ENCODE measurements at regions not wholly inside any gene's neighbourhood (a gene's known extent, or its start where the extent isn't known, plus 50 kb on each side); places are given as distances from the start of the nearest gene placed in this dataset.
A peak's percentile ranks its signal among the peaks of the same experiment; 100 is the strongest.
"Not testable (repeated sequence)": the region's sequence is repeated elsewhere in the genome, so short reads cannot be mapped to it uniquely, and the experiment has no call there.

DNA sequence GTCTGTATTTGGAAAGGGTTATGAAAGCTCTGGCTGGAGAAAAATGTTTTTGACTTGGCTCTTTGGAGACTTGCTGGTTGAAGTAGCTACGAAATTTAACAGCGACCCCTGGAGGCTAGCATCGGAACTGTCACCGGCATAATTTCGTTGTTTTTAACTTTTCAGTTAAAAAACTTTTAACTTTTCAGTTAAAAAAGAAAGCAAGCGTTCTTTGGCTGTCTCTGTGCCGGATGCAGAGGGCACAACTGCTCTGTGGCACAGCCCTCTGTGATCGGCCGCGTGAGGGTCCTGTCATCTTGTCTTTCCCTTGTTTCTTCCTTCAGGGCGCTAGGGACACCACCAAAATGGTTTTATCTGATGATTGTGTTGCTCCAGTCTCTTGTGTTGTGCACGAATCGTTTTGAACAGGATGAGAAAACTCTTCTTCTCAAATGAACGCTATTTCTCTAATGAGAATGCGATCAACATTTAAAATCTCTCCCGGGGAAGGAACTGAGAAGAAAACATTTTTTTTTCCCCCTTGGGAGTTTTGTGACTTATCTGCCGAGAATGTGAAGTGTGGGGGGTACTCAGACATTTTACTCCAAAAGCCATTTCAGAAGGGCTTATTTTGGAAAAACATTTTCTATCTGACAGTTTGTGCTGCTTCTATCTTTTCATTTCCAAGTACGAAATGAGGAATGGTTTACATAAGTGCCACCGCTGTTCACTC lies 57.1 kb downstream of the ADCYAP1 start:
- in situ Hi-C loops (cut with MboI; ENCODE audit: low pct_unique_long_range_greater_than_20kb, low sequenced_read_pairs, unreplicated experiment), result no loop called here

DNA sequence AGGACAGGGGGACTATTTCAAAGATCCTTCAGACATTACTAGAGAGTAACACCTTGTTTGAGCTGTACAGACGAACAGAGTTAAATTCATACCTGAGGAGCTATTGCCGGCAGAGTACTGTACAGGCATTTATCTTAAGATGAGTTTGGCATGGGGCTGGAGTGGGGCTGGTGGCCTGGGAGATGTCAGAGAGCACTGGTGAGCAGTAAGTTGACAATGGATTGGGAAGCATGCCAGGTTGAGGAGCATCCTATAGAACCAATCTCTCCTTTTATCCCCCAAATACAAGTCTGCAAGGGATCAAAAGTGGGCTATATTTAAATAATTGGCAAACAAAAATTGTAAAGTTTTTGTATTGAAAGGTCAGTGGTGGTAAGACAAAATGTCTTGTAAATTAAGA lies 58.6 kb downstream of the ADCYAP1 start:
- TF ChIP-seq, protein P1, sequence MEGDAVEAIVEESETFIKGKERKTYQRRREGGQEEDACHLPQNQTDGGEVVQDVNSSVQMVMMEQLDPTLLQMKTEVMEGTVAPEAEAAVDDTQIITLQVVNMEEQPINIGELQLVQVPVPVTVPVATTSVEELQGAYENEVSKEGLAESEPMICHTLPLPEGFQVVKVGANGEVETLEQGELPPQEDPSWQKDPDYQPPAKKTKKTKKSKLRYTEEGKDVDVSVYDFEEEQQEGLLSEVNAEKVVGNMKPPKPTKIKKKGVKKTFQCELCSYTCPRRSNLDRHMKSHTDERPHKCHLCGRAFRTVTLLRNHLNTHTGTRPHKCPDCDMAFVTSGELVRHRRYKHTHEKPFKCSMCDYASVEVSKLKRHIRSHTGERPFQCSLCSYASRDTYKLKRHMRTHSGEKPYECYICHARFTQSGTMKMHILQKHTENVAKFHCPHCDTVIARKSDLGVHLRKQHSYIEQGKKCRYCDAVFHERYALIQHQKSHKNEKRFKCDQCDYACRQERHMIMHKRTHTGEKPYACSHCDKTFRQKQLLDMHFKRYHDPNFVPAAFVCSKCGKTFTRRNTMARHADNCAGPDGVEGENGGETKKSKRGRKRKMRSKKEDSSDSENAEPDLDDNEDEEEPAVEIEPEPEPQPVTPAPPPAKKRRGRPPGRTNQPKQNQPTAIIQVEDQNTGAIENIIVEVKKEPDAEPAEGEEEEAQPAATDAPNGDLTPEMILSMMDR (IDR thresholded peaks at IDR 0.05; ENCODE audit: extremely low read depth, insufficient read depth, missing control alignments), result no peak
- in situ Hi-C loops (cut with MboI; ENCODE audit: low pct_unique_long_range_greater_than_20kb, low sequenced_read_pairs, unreplicated experiment), result no loop called here
- DNase-seq (ENCODE audit: low spot score), result no peak

More for the DNA sequence above, 57.1 kb downstream of the ADCYAP1 start:
- DNase-seq (ENCODE audit: low spot score), result peak; percentile 34
- TF ChIP-seq, protein P1 (IDR thresholded peaks at IDR 0.05; ENCODE audit: extremely low read depth, insufficient read depth, missing control alignments), result peak; percentile 79

DNA sequence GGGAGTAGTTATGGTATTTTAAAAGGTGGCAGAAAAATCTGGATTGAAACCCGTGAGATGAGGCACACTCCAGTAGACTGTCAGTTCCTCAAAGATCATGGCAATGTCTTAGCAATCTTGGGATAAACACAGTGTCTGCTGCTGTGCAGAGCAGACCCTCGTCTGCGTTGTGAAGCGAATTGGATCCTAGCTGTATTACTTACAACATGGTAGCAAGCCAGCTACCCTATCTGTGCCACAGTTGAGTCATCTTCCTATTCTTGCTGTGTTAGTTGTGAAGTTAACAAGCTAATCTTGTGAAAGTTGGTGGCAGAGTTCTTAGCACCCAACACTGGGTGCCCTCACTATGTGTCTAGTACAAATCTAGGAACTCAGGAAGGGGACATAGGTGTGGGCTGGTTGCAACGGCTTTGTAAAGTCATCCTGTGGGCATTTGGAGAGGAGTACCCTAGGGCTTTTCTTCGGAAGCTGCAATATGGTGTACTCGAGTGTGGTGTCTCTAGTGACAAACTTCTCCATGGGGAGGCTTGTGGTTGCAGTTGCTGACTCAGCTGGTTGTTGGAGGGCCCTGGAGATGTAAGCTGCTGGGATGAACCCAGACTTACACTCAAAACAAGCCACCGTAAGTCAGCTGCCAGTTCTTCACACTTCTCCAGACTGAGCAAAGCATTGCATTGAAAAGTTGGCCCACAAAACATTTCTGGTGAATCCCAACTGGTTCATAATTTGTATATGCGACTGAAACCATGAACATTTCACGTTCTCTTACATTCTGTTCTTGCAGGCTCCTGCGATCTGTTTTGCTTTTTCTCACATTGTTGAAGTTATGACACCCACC lies 61.5 kb downstream of the ADCYAP1 start:
- DNase-seq (ENCODE audit: low spot score), result no peak
- in situ Hi-C loops (cut with MboI; ENCODE audit: low pct_unique_long_range_greater_than_20kb, low sequenced_read_pairs, unreplicated experiment), result no loop called here
- TF ChIP-seq, protein P1 (IDR thresholded peaks at IDR 0.05; ENCODE audit: extremely low read depth, insufficient read depth, missing control alignments), result no peak

DNA sequence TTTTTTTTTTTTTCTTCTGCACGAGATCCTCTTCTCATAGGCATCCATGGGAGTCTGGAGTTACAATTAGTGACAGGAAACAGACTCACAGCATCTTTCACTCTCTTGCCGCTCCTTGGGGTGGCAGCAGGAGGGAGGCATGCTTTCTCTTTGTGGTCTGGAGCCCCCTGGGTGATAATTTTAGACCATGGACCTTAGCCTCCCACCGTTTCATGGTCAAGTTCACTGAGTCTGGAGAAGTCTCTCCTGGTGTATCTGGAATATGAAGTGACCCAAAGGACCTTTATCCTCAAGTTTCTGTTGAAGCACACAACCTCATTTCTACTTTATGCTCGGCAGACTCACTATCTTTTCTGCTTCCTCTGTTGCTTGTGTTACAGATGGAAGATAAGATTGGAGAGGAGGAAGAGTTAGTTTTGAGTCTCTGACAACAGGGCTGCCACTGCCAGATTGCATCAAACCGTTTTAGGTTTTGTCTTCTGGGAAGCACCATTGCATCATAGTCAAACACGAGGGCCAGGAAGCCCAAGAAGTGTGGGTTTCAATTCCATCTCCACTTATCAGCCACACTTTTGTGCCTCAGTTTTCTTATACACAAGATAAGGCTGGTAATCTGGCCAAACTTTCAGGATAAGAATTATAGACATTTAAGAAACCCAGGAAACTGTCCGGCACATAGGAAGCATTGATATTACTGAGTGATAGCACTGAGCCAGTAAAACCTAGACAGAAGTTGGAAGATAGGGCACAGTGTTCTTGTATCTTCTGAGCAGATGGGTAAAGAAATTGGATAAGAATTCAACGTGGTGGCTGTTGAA lies 62.3 kb downstream of the ADCYAP1 start:
- no peak for DNase-seq (ENCODE audit: low spot score)
- in situ Hi-C loops (cut with MboI; ENCODE audit: low pct_unique_long_range_greater_than_20kb, low sequenced_read_pairs, unreplicated experiment), result no loop called here
- TF ChIP-seq, protein P1 (IDR thresholded peaks at IDR 0.05; ENCODE audit: extremely low read depth, insufficient read depth, missing control alignments), result no peak

DNA sequence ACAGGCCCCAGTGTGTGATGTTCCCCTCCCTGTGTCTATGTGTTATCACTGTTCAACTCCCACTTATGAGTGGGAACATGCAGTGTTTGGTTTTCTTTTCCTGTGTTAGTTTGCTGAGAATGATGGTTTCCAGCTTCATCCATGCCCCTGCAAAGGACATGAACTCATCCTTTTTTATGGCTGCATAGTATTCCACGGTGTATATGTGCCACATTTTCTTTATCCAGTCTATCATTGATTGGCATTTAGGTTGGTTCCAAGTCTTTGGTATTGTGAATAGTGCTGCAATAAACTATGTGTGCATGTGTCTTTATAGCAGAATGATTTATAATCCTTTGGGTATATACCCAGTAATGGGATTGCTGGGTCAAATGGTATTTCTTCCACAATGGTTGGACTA lies 64.2 kb downstream of the ADCYAP1 start:
- DNase-seq (ENCODE audit: low spot score); in situ Hi-C loops (cut with MboI; ENCODE audit: low pct_unique_long_range_greater_than_20kb, low sequenced_read_pairs, unreplicated experiment): not testable (repeated sequence)

DNA sequence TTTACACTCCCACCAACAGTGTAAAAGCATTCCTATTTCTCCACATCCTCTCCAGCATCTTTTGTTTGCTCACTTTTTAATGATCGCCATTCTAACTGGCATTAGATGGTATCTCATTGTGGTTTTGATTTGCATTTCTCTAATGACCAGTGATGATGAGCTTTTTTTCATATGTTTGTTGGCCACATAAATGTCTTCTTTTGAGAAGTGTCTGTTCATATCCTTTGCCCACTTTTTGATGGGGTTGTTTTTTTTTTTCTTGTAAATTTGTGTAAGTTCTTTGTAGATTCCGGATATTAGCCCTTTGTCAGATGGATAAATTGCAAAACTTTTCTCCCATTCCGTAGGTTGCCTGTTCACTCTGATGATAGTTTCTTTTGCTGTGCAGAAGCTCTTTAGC lies 64.6 kb downstream of the ADCYAP1 start:
- DNase-seq (ENCODE audit: low spot score); in situ Hi-C loops (cut with MboI; ENCODE audit: low pct_unique_long_range_greater_than_20kb, low sequenced_read_pairs, unreplicated experiment): not testable (repeated sequence)

DNA sequence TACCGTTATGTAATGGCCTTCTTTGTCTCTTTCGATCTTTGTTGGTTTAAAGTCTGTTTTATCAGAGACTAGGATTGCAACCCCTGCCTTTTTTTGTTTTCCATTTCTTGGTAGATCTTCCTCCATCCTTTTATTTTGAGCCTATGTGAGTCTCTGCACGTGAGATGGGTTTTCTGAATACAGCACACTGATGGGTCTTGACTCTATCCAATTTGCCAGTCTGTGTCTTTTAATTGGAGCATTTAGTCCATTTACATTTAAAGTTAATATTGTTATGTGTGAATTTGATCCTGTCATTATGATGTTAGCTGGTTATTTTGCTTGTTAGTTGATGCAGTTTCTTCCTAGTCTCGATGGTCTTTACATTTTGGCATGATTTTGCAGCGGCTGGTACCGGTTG lies 69.9 kb downstream of the ADCYAP1 start:
- in situ Hi-C loops (cut with MboI; ENCODE audit: low pct_unique_long_range_greater_than_20kb, low sequenced_read_pairs, unreplicated experiment); DNase-seq (ENCODE audit: low spot score): not testable (repeated sequence)

DNA sequence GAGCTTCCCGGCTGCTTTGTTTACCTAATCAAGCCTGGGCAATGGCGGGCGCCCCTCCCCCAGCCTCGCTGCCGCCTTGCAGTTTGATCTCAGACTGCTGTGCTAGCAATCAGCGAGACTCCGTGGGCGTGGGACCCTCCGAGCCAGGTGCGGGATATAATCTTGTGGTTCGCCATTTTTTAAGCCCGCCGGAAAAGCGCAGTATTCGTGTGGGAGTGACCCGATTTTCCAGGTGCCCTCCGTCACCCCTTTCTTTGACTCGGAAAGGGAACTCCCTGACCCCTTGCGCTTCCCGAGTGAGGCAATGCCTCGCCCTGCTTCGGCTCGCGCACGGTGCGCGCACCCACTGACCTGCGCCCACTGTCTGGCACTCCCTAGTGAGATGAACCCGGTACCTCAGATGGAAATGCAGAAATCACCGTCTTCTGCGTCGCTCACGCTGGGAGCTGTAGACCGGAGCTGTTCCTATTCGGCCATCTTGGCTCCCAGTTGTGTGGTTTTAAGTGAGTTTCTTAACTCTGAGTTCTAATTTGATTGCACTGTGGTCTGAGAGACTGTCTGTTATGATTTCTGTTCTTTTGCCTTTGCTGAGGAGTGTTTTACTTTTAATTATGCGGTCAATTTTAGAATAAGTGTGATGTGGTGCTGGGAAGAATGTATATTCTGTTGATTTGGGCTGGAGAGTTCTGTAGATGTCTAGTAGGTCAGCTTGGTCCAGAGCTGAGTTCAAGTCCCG lies 71.9 kb downstream of the ADCYAP1 start:
- in situ Hi-C loops (cut with MboI; ENCODE audit: low pct_unique_long_range_greater_than_20kb, low sequenced_read_pairs, unreplicated experiment); DNase-seq (ENCODE audit: low spot score): not testable (repeated sequence)

DNA sequence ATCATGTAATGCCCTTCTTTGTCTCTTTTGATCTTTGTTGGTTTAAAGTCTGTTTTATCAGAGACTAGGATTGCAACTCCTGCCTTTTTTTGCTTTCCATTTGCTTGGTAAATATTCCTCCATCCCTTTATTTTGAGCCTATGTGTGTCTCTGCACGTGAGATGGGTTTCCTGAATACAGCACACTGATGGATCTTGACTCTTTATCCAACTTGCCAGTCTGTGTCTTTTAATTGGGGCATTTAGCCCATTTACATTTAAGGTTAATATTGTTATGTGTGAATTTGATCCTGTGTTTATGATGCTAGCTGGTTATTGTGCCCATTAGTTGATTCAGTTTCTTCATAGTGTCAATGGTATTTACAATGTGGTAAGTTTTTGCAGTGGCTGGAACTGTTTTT lies 72.7 kb downstream of the ADCYAP1 start:
- in situ Hi-C loops (cut with MboI; ENCODE audit: low pct_unique_long_range_greater_than_20kb, low sequenced_read_pairs, unreplicated experiment); DNase-seq (ENCODE audit: low spot score): not testable (repeated sequence)

DNA sequence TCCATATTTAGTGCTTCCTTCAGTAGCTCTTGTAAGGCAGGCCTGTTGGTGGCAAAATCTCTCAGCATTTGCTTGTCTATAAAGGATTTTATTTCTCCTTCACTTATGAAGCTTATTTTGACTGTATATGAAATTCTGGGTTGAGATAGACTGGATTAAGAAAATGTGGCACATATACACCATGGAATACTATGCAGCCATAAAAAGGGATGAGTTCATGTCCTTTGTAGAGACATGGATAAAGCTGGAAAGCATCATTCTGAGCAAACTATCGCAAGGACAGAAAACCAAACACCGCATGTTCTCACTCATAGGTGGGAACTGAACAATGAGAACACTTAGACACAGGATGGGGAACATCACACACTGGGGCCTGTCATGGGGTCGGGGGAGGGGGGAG lies 73.1 kb downstream of the ADCYAP1 start:
- in situ Hi-C loops (cut with MboI; ENCODE audit: low pct_unique_long_range_greater_than_20kb, low sequenced_read_pairs, unreplicated experiment); DNase-seq (ENCODE audit: low spot score): not testable (repeated sequence)

All from GM13977 (cell line).